ENCODE measurements at regions not wholly inside any gene's neighbourhood (a gene's known extent, or its start where the extent isn't known, plus 50 kb on each side); places are given as distances from the start of the nearest gene placed in this dataset.
"Not testable (repeated sequence)": the region's sequence is repeated elsewhere in the genome, so short reads cannot be mapped to it uniquely, and the experiment has no call there.

DNA sequence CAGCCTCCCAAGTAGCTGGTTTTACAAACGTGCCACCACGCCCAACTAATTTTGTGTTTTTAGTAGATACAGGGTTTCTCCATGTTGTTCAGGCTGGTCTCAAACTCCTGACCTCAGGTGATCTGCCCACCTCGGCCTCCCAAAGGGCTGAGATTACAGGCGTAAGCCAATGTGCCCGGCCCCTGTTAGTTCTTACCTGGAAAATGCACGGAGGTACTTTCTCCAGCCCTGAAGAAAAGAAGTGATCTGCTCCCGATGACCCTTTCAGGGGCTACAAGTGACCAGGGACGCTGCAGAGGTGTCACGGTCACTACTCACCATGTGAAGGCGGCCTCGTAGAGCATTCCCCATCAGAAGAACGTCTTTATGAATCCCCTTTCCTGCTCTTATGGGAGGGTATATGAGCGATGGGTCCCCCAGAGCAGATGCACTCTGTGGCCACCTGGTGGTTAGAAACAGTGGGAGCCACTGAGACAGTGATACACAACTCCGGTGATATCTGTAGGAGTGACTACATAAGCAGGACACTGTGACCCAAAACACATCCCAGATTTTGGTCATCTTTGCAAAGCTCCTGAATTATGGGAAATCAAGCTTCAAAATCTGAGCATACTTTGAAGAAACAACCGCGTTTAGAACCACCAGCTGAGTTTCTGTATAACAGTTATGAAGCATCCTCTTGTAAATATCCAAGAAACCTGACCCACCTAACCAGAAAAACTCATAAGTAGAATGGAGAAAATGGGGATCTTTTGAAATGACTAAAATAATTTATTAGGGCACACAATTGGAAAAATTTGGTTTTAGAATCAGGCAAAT lies 102.7 kb upstream of the NBPF11 start:
- TF ChIP-seq, protein P1, sequence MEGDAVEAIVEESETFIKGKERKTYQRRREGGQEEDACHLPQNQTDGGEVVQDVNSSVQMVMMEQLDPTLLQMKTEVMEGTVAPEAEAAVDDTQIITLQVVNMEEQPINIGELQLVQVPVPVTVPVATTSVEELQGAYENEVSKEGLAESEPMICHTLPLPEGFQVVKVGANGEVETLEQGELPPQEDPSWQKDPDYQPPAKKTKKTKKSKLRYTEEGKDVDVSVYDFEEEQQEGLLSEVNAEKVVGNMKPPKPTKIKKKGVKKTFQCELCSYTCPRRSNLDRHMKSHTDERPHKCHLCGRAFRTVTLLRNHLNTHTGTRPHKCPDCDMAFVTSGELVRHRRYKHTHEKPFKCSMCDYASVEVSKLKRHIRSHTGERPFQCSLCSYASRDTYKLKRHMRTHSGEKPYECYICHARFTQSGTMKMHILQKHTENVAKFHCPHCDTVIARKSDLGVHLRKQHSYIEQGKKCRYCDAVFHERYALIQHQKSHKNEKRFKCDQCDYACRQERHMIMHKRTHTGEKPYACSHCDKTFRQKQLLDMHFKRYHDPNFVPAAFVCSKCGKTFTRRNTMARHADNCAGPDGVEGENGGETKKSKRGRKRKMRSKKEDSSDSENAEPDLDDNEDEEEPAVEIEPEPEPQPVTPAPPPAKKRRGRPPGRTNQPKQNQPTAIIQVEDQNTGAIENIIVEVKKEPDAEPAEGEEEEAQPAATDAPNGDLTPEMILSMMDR (IDR thresholded peaks at IDR 0.05; ENCODE audit: unreplicated experiment in 3 of 3): peak; percentile 55 to 67 (median 59)
- not testable (repeated sequence) for H3K4me1 Mint-ChIP-seq; H3K36me3 Mint-ChIP-seq (ENCODE audit: low read depth); H3K9me3 Mint-ChIP-seq; H3K27ac Mint-ChIP-seq; H3K4me3 Mint-ChIP-seq
- H3K27me3 Mint-ChIP-seq (ENCODE audit: low read depth): peaks cover 11% of the 10 kb centered on the region

- not testable (repeated sequence) for H3K36me3 Mint-ChIP-seq (ENCODE audit: low read depth); H3K27me3 Mint-ChIP-seq (ENCODE audit: low read depth); H3K9me3 Mint-ChIP-seq; H3K4me1 Mint-ChIP-seq; H3K27ac Mint-ChIP-seq; H3K4me3 Mint-ChIP-seq
These were observed 101.7 kb upstream of the NBPF11 start for GRCh38 chr1:148253808-148254207.

- not testable (repeated sequence) for H3K4me1 Mint-ChIP-seq; H3K36me3 Mint-ChIP-seq (ENCODE audit: low read depth); H3K27me3 Mint-ChIP-seq (ENCODE audit: low read depth); H3K9me3 Mint-ChIP-seq; H3K27ac Mint-ChIP-seq; H3K4me3 Mint-ChIP-seq
These were observed 96.7 kb upstream of the NBPF11 start for GRCh38 chr1:148248798-148249197.

DNA sequence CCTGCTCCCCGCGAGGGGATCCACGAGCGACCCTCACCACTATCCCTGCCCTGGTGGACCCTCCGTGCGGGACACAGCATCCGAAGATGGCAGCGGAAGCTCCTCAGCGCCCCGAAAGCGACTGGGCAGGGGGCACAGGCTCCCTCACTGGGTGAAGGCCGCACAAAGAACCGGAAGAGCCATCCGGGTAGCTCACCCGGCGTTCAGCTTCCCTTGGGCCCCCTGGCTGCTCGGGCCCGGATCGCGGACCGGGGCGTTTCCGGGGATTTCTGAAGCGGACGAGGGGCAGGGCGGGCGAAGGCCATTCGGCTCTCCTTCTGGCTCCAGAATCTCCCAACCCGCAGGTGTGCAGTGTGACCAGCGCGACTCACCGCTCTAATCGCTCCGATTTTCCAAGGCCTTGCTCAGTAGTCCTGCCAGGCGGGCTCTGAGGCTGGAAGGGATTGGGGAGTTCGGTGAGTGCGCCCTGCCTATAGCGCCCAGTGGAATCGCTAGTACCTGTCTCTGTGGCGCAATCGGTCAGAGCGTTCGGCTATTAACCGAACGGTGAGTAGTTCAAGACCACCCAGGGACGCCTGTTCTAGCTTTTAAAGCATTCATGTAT lies 94.3 kb upstream of the NBPF11 start:
- H3K4me3 Mint-ChIP-seq: peak overlapping the region in 1 of 3 experiments; percentile 52
- not testable (repeated sequence) for H3K27me3 Mint-ChIP-seq (ENCODE audit: low read depth); H3K27ac Mint-ChIP-seq; H3K4me1 Mint-ChIP-seq; H3K9me3 Mint-ChIP-seq; H3K36me3 Mint-ChIP-seq (ENCODE audit: low read depth)

GRCh38 chr1:148245843-148246242 lies 93.8 kb upstream of the NBPF11 start:
- H3K4me3 Mint-ChIP-seq; H3K4me1 Mint-ChIP-seq; H3K9me3 Mint-ChIP-seq; H3K36me3 Mint-ChIP-seq (ENCODE audit: low read depth); H3K27ac Mint-ChIP-seq; H3K27me3 Mint-ChIP-seq (ENCODE audit: low read depth): not testable (repeated sequence)

DNA sequence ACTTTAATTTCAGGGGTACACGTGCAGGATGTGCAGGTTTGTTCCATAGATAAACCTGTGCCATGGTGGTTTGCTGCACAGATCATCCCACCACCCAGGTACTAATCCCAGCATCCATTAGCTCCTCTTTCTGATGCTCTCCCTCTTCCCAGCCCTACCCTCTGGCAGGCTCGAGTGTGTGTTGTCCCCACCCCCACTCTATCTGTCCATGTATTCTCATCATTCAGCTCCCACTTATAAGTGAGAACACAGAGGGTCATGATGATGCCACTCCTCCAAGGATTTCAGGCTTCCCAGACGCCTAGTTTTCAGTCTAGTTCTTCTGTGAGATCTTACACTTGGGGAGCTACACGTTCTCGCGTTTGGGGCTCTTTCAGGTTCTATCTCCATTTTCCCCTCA lies 93.4 kb upstream of the NBPF11 start:
- not testable (repeated sequence) for H3K9me3 Mint-ChIP-seq; H3K36me3 Mint-ChIP-seq (ENCODE audit: low read depth); H3K27ac Mint-ChIP-seq; H3K27me3 Mint-ChIP-seq (ENCODE audit: low read depth); H3K4me3 Mint-ChIP-seq; H3K4me1 Mint-ChIP-seq

DNA sequence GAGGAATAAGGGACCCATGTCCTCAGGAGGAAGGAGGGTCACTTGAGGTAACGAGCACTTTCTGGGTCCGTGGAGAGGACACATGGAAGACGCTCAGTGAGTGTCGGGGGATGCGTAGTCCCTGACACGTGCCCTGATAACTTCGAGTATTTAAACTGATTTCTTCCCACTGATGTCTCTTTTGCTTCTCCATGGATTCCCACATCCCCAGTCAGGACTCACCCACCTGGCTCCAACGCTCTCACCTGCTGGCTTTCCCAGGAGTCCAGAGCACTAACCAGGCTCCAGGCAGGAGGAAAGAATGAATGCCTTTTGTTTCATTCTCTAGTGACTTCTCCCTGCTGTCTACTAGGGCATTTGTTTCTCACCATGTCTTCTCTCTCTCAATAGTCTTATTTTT lies 81.2 kb upstream of the NBPF11 start:
- not testable (repeated sequence) for H3K9me3 Mint-ChIP-seq; H3K4me1 Mint-ChIP-seq; H3K27me3 Mint-ChIP-seq (ENCODE audit: low read depth); H3K27ac Mint-ChIP-seq; H3K36me3 Mint-ChIP-seq (ENCODE audit: low read depth); H3K4me3 Mint-ChIP-seq

DNA sequence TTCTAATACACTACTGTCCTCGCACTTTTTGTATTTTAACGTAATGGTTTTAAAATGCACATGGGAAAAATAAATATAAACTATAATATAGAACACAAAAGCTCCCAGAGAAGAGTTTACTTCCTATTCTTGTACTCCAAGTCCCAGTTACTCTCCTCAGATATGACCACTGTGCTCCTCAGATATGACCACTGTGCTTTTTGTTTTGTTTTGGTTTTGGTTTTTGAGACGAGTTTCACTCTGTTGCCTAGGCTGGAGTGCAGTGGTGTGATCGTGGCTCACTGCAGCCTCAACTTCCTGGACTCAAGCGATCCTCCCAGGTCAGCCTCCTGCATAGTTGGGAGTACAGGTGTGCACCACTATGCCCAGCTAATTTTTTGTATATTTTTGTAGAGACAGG lies 76.8 kb upstream of the NBPF11 start:
- H3K36me3 Mint-ChIP-seq (ENCODE audit: low read depth); H3K27ac Mint-ChIP-seq; H3K4me1 Mint-ChIP-seq; H3K27me3 Mint-ChIP-seq (ENCODE audit: low read depth); H3K4me3 Mint-ChIP-seq; H3K9me3 Mint-ChIP-seq: not testable (repeated sequence)

- not testable (repeated sequence) for H3K27me3 Mint-ChIP-seq (ENCODE audit: low read depth); H3K4me1 Mint-ChIP-seq; H3K9me3 Mint-ChIP-seq; H3K4me3 Mint-ChIP-seq; H3K27ac Mint-ChIP-seq; H3K36me3 Mint-ChIP-seq (ENCODE audit: low read depth)
These were observed 70.5 kb upstream of the NBPF11 start for GRCh38 chr1:148222399-148223159.

DNA sequence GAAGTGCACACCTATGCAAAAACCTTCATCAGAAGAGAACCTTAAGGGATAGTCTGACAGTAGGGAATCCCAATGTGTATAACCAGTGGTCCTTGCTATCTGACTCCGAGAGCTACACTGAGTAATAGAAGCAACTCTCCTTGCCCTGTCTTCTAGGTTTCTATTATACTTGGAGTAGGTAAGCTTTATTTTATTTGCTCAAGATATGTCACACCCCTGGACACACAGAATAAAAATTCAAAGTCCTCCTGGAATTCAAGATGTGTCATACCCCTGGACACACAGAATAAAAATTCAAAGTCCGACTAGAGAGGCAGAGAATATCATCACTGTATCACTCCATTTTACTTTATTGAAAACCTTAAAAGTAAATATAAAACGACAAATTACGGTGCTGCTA lies 69.5 kb upstream of the NBPF11 start:
- not testable (repeated sequence) for H3K27me3 Mint-ChIP-seq (ENCODE audit: low read depth); H3K9me3 Mint-ChIP-seq; H3K4me3 Mint-ChIP-seq; H3K36me3 Mint-ChIP-seq (ENCODE audit: low read depth); H3K4me1 Mint-ChIP-seq; H3K27ac Mint-ChIP-seq

DNA sequence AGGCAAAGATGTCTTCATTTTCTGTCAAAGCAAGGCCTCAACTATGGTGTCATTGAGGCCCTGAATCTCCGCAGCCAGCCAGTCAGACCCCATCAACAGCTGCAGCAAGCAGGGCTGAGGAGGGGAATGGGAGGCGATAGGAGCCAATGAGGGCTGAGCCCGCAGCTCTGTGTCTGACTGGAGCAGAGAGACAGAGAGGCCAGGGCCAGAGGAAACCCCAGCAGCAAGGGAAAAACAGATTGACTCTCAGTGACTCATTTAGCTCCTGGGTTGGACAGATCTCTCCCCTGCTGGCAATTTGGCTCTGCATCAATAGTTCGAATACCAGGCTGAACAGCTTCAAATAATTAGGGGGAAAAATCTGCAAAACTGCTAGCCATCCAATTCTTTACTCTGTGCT lies 67.1 kb upstream of the NBPF11 start:
- not testable (repeated sequence) for H3K9me3 Mint-ChIP-seq; H3K36me3 Mint-ChIP-seq (ENCODE audit: low read depth); H3K4me3 Mint-ChIP-seq; H3K4me1 Mint-ChIP-seq; H3K27me3 Mint-ChIP-seq (ENCODE audit: low read depth); H3K27ac Mint-ChIP-seq

GRCh38 chr1:148211191-148211590 lies 59.1 kb upstream of the NBPF11 start:
- not testable (repeated sequence) for H3K36me3 Mint-ChIP-seq (ENCODE audit: low read depth); H3K27me3 Mint-ChIP-seq (ENCODE audit: low read depth); H3K4me1 Mint-ChIP-seq; H3K4me3 Mint-ChIP-seq; H3K27ac Mint-ChIP-seq; H3K9me3 Mint-ChIP-seq

- not testable (repeated sequence) for H3K27ac Mint-ChIP-seq; H3K36me3 Mint-ChIP-seq (ENCODE audit: low read depth); H3K9me3 Mint-ChIP-seq; H3K27me3 Mint-ChIP-seq (ENCODE audit: low read depth); H3K4me1 Mint-ChIP-seq; H3K4me3 Mint-ChIP-seq
These were observed 58.5 kb upstream of the NBPF11 start for GRCh38 chr1:148210624-148211023.

DNA sequence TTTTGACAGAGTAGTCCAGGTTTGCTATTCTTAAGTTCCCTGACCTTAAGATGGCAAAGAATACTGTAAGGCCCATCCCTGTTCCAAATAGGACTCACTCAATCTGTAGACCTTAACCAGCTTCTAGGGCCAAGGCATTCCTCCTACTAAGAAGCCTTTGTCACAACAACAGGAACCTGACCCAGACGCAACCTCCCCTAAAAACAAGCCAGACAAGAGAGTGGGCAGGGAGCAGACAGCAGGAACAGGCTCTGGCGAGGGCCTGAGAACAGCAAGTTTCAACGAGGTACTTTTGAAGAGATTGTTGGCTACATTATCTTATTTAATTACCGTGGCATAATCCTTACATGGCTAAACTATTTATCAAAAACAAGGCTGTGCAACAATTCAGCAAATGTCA lies 58.1 kb upstream of the NBPF11 start:
- not testable (repeated sequence) for H3K9me3 Mint-ChIP-seq; H3K4me1 Mint-ChIP-seq; H3K27ac Mint-ChIP-seq; H3K4me3 Mint-ChIP-seq; H3K36me3 Mint-ChIP-seq (ENCODE audit: low read depth); H3K27me3 Mint-ChIP-seq (ENCODE audit: low read depth)

Data from nephron (organoid).